ENCODE measurements at regions not wholly inside any gene's neighbourhood (a gene's known extent, or its start where the extent isn't known, plus 50 kb on each side); places are given as distances from the start of the nearest gene placed in this dataset.

DNA sequence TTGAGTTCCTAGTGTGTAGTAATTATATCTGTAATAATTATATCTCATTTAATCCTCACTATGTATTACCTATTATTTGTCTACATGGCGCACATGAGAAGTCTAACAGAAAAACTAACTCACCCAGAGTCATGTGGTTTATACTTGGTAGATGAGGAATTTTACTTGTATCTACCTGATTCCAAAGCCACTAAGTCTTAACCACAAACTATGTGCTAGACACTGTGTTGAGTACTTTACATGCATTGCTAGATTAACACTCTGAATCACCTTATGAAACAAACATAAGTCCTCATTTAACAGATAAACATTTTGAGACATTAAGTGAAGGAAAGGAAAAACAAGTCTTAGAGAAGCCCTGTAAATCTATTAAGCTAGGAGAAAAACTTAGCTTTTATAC, 404.8 kb downstream of the TLR4 start:
- TF ChIP-seq, protein P1, sequence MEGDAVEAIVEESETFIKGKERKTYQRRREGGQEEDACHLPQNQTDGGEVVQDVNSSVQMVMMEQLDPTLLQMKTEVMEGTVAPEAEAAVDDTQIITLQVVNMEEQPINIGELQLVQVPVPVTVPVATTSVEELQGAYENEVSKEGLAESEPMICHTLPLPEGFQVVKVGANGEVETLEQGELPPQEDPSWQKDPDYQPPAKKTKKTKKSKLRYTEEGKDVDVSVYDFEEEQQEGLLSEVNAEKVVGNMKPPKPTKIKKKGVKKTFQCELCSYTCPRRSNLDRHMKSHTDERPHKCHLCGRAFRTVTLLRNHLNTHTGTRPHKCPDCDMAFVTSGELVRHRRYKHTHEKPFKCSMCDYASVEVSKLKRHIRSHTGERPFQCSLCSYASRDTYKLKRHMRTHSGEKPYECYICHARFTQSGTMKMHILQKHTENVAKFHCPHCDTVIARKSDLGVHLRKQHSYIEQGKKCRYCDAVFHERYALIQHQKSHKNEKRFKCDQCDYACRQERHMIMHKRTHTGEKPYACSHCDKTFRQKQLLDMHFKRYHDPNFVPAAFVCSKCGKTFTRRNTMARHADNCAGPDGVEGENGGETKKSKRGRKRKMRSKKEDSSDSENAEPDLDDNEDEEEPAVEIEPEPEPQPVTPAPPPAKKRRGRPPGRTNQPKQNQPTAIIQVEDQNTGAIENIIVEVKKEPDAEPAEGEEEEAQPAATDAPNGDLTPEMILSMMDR (IDR thresholded peaks at IDR 0.05), result no peak
- no peak for TF ChIP-seq POLR2A (IDR thresholded peaks at IDR 0.05)
